NB4 (cell line): ENCODE measurements at regions not wholly inside any gene's neighbourhood (a gene's known extent, or its start where the extent isn't known, plus 50 kb on each side); places are given as distances from the start of the nearest gene placed in this dataset.

Experiments
- DNase-seq: peaks from one replicate; pipeline ENCODE4 v3.0.0; 2010; ENCODE audit warnings: low read depth
- H3K4me3 ChIP-seq: one replicate; pipeline ENCODE4 v1.5.1; 2011; ENCODE audit warnings: mild to moderate bottlenecking, low read depth, low read length, moderate library complexity
- CTCF ChIP-seq: IDR thresholded peaks from one replicate; pipeline ENCODE4 v1.5.1; 2012; ENCODE audit warnings: low read depth, low read length
- MYC ChIP-seq: IDR thresholded peaks from 2 replicates; pipeline ENCODE4 v1.6.1; 2011; ENCODE audit warnings: low read depth, low read length
- POLR2A ChIP-seq: IDR thresholded peaks from 2 replicates; pipeline ENCODE4 v1.6.1; 2011; ENCODE audit warnings: mild to moderate bottlenecking; ENCODE audit not compliant: insufficient read length; ENCODE audit errors: extremely low read depth
- TF ChIP-seq, protein P1 (sequence below): IDR thresholded peaks from 2 replicates; pipeline ENCODE4 v1.6.1; 2011; ENCODE audit warnings: low read depth, low read length

DNA sequence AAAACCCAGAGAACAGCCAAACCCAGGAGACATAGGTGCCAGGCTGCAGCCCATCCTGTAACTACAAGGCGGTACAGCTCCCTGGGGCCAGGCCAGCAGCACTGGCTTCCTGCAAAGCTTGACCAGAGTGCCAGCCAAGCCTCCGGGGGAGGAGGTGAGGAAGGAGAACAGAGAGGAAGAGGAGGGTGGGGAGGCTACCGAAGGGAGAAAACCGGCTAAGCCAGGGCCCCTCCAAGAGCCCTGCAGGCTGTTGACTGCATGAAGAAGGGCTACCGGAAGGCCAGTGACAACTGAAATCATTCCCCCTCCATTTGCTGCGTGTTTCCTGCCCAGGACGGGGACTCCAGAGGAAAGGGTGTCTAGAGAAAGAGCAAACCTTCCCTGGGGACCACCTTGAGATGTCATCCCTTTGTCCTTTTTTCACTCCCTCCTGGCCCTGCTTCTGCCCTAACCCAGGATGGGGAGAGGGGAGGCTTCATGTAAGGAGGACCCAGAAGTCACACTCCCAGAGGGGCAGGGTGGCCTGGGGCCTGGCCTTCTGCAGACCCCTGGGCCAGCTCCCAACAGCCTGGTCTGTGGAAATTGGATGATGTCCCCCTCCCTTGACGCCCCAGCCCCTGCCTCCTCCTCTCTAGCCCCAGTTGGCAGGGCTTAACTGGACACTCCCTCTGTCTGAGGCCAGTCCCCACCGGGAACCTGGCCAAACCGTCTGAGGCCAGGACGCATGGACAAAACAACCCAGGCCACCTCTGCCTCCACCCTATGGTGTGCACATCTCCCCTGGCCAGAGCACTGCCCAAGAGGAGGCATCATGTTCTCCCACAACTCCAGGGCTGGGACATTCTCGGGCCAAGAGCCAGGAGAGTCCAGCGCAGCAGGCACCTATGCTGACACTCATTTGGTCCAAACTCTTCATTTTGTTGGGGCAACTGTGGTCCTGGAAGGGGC lies 207.8 kb downstream of the CYP26B1 start:
- H3K4me3 ChIP-seq, result no peak overlapping the region
- TF ChIP-seq POLR2A (no peak), CTCF (no peak), MYC (no peak)
- TF ChIP-seq, protein P1, sequence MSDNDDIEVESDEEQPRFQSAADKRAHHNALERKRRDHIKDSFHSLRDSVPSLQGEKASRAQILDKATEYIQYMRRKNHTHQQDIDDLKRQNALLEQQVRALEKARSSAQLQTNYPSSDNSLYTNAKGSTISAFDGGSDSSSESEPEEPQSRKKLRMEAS, result no peak
- DNase-seq, result peak; percentile 54

DNA sequence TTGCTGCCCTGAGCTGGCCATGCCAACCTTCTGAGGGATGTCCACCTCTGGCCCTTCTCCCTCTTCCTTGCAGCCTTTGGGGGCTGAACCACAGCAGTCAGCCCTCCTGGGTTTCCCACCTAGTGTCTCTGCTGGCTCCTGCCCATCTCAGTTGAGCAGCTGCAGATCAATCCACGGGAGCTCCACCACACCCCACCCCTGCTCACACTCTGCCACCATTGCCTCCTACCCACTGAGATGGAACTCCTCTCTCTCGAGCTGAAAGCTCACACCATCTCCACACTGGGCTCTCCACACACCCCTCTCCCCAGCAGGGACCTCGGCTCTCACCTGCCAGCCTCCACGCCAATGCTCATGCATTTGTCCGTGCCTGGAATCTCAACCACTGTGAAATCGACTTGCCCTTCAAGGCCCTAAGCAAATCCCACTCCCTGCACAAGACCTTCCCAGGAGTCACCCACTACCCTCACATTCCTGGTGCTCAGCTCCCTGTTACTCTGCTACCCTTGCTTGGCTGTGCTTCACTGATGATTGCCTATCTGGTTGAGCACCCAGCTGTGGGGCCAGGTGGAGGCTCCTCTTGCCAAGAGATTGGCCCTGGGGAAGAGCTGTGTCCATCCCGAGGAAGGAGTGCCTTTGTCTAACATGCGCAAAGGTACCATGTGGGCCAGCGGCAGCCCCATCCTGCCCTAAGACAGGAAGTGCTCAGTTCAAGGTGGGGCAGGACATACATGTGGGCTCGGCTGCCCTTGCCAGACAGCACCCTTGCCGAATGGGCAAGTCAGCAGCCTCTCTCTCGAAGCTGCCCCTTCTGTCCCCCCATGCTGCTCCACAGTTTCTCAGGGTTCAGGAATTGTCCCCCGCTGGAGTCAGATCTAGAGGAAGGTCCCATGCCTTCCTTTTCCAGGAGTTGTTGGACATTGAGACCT lies 208.7 kb downstream of the CYP26B1 start:
- no peak for DNase-seq
- TF ChIP-seq CTCF (no peak), MYC (no peak), POLR2A (no peak)
- TF ChIP-seq, protein P1, result no peak
- no peak overlapping the region for H3K4me3 ChIP-seq

DNA sequence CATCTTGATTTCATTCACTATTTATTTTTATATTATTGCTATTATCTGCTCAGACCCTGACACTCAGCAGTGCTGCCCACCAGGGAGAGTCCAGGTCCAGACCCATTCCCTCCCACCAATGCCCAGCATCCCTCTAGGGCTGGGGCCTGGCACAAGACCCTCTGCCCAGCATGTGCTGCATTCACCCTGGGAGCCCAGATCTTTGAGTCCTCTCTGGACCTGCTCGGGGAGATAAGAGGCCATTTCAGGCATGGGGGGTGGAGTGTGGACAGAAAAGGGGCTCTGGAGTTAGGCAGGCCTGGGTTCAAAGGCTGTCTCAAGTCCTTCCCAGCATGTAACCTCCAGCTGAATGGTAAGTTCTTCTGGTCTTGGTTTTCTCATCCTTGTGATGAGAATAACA lies 209.6 kb downstream of the CYP26B1 start:
- no peak for DNase-seq
- no peak overlapping the region for H3K4me3 ChIP-seq
- TF ChIP-seq, protein P1, result no peak
- TF ChIP-seq CTCF (no peak), MYC (no peak), POLR2A (no peak)

DNA sequence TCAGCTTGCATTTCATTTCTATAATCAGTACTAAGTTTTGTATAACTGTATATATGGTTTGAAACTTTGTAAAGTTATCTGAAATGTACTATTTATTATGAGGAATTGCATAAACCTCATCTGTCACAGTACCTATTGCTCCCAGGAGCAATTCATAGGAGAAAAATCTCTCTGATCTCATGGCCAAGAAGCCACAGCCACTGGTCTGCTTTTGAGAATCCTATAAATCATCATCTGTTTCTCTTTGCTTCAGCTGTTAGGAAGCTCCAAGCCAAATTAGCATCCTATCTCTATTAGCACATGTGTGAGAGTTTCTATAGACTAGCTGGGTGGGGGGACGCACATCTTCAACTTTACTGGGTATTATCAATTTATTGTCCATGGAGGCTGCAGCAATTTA lies 210.3 kb downstream of the CYP26B1 start:
- H3K4me3 ChIP-seq, result no peak overlapping the region
- DNase-seq, result no peak
- TF ChIP-seq POLR2A (no peak), CTCF (no peak), MYC (no peak)
- TF ChIP-seq, protein P1, result no peak

DNA sequence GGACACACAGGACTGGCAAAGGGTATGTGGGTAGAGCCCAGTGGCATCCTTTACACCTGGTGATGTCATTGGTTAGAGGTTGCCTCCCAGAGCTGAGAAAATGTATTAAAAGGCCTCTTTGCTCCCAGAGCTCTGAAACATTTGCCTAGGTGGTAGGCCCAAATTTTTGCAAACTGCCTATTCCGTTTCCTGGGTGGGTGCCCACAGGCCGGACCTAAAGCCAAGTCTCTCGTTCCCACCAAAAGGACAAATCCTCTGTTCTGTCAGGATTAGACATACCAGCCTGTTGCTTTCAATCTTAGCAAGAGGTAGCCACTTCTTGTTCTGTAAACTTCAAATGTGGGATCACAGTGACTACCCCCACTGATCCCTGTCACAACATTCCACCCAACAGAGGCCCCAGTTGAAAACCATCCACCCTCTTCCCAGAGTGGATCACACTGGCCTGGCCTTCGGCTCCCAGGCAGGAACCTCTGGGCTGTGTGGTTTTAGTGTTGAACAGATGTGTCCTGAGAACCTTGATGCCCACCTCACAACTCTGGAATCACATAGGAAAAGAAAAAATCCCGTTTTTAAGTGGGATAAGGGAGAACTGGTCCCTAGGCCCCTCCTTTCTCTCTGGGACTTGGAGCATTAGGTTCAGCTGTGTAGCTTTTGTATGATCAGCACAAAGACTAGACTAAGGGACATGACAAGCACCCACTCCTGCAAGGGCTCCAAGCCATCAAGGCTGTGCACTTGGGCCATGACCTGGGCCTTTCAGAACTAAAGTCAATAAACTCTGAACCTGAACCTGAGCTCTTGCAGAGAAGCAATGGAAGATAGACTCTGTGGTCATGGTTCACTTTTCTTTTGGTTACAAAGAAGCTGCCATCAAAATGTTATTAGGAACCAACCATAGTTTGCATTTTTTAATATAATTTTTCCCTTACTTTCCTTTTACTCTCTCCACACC lies 211.3 kb downstream of the CYP26B1 start:
- H3K4me3 ChIP-seq, result no peak overlapping the region
- no peak for DNase-seq
- TF ChIP-seq MYC, result no peak
